ENCODE measurements at regions not wholly inside any gene's neighbourhood (a gene's known extent, or its start where the extent isn't known, plus 50 kb on each side); places are given as distances from the start of the nearest gene placed in this dataset.
"Not testable (repeated sequence)": the region's sequence is repeated elsewhere in the genome, so short reads cannot be mapped to it uniquely, and the experiment has no call there.

- no peak for DNase-seq
Measured at GRCh38 chr1:178609015-178609414, 96.1 kb downstream of the TEX35 start.

GRCh38 chr1:178610690-178611410 is 97.9 kb downstream of the TEX35 start:
- not testable (repeated sequence) for DNase-seq

DNA sequence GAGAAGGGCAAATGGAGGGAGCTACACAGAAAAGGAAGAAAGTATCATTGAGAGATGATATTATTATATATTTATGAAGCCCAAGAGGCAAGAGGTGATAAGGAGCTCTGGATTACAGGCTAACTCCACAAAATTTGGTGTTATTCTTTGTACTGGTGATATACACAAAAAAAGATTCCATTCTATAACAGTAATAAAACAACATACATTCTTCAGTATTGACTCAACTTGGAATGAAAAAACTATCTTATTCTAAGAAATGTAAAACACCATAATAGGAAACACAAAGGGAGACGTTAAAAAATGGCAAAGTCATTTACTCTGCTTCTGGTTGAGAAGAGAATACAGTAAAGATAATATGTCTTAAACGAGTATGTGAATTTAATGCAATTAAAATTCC is 99.4 kb downstream of the TEX35 start:
- no peak for DNase-seq

DNA sequence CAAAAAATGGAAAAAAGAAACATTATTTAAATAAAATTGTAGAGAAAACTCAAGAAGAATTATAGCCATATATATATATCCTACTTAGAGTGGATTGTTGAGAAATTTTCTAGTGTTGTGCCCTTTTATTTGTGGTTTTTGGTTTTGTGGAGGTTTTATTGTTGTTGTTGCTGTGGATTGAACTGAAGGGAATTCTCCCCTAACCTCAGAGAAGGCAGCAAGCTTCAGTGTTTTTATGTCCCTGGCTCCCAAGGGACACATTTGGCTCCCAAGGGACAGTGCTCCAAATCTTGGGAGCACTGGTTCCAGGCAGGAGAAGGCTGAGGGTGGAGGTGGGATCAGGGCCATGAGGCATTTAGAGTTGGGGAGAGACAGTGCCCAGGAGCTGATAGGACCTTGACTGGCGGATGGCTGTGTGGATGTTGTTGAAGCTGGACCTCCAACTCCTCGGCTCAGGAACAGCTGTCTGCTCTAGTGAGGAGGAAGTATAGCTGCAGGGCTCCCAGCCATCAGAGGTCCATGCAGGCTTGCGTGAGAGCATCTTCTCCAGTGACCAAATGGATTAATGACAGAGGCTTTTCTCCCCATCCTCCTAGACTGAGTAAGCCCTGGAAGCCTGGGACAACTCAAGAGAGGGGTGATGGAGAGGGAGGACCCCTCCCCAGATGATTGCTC is 100.5 kb downstream of the TEX35 start:
- no peak for DNase-seq

- DNase-seq: no peak
Measured at GRCh38 chr1:178614286-178614685, 101.4 kb downstream of the TEX35 start.

- no peak for DNase-seq
Measured at GRCh38 chr1:178619042-178619927, 105.8 kb upstream of the RALGPS2 start.

DNA sequence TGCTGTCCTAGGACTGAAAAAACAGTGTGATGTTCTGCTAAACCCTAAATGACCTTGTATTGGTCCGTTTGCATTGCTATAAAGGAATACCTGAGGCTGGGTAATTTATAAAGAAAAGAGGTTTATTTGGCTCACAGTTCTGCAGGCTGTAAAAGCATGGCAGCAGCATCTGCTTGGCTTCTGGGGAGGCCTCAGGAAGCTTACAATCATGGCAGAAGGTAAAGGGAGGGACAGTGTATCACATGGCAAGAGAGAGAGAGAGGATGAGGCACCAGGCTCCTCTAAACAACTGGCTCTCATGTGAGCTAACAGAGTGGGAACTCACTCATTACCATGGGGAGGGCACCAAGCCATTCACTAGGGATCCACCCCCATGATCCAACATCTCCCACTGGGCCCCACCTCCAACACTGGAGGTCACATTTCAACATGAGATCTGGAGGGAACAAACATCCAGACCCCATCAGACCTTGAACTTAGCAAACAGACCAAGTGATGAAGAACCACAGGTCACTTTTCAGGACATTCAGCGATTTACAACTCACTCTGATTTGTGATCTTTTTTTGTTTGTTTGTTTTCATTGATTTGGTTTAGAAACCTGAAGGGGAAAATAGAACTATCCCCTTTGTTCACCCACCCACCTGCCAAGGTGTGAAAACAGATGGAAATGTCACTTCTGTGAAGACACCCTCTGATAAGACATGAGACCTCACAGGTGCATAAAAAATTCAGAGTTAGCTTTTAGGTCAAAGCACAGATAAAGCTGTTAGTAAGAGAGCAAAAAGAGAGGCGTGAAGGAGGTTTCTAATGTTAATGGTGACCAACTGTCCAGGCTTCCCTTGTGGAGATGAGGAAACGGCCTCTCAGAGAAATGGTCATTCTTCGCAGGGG is 104.2 kb upstream of the RALGPS2 start:
- DNase-seq: no peak

GRCh38 chr1:178621822-178622221 is 103.2 kb upstream of the RALGPS2 start:
- DNase-seq: no peak

DNA sequence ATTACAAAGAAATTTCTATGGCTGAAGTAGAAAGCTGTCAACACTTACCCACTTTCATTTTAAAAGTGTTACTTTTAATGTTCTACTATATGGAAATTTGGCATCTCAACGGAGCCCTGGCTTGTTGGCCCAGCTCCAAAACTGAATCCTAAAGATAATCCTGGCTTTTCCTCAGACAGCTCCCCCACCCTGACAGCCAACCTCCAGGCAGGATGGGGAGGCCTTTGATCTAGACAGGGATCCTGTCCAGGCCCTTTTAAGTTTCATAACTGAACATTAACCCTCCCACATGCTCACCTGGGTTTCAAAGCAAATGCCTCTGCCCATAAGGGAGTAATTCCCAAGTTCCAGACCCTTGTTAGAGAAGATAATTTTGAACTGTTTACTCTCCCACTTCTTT is 99.3 kb upstream of the RALGPS2 start:
- no peak for DNase-seq

DNA sequence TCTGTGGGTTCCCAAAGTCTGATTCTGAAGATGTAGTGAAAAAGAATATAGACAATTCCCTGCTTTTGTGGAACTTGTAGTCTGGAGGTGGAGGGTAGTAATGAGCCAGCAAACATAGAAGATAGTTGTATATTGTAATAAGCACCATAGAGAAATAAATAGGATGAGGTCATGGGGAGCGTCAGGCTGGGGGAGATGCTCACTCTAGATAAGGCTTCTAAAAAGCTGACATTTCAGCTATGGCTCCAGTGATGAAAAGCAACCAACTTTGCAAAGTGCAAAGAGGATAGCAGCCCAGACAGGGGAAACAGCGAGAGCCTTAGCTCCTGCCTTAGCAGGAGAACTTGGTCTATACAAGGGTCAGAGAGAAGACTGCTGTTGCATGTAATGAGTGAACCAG is 98.0 kb upstream of the RALGPS2 start:
- no peak for DNase-seq

GRCh38 chr1:178628637-178629251 is 96.3 kb upstream of the RALGPS2 start:
- no peak for DNase-seq

- no peak for DNase-seq
Measured at GRCh38 chr1:178629252-178630154, 95.5 kb upstream of the RALGPS2 start.

GRCh38 chr1:178630417-178630816 is 94.6 kb upstream of the RALGPS2 start:
- no peak for DNase-seq

DNA sequence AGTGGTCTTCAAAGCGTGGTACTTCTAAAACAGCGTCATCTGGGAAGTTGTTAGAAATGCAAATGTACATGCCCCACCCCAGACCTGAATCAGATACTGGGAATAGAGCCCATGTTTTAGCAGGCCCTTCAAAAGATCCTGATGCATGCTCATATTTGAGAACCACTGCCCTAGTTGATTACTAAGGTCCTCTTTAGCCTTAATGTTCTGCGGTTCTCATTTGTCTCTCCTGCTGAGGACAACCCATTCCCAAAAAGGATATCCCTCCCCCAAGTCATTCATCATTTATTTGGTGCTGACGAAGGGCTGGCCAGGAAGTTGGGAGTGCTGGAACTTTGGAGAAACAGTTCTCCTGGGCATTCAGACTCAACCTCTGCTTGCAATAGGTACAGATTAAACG is 92.4 kb upstream of the RALGPS2 start:
- no peak for DNase-seq

DNA sequence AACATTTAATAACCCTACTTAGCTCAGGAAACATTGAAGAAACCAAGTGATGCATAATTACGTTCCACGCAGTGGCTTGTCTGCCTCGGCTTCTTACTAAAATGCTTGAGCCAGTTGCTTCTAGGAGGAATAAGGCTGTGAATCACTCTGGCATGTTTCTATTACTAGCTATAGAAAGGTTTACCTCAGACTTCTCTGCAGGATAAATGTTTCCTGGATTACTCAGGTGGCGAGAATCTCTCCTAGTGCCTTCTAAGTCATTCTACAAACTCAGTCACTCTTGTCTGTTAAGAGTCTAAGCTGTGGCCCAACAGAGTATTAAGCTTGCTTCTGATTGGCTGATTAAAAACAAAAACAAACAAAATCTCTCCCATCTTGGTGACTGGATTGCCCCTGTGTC is 92.0 kb upstream of the RALGPS2 start:
- DNase-seq: no peak

DNA sequence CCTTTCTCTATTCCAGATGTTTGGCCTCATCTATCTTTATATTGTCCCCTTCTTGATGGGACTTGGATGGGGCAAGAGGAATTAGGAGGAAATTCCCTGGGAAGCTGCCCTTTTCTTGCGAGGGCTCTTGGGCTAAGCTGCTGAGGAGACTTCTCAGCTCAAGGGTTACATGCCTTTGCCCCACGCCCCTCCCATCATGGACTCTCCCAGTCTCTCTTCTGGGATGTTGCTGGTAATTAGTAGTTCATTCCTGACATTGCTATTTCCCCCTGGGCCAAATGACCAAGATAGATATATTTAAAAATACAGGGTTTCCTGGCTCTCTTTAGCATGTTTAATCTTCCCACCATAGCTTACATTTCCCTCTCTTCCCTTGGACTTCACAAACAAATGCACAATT is 90.6 kb upstream of the RALGPS2 start:
- no peak for DNase-seq

- no peak for DNase-seq
Measured at GRCh38 chr1:178637841-178638240, 87.2 kb upstream of the RALGPS2 start.

GRCh38 chr1:178639326-178639725 is 85.7 kb upstream of the RALGPS2 start:
- no peak for DNase-seq

- DNase-seq: no peak
Measured at GRCh38 chr1:178642282-178642681, 82.8 kb upstream of the RALGPS2 start.

DNA sequence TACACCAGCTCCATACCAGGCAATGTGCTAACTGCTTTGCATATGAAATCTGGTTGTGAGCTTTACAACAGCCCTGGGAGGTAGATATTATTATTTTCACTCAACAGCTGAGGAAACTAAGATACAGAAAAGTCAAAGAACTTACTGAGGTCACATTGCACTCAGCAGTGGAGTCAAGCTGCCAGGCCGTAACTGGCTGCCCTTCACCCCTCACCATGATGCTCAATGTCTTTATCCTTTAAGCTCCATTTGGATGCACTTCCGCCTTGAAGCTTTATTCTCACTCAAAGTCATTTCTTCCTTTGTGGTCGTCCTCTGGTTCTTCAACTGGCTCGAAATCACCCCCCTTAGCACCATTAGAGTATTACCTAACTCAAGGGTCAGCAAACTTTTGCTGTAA is 81.7 kb upstream of the RALGPS2 start:
- DNase-seq: no peak

DNA sequence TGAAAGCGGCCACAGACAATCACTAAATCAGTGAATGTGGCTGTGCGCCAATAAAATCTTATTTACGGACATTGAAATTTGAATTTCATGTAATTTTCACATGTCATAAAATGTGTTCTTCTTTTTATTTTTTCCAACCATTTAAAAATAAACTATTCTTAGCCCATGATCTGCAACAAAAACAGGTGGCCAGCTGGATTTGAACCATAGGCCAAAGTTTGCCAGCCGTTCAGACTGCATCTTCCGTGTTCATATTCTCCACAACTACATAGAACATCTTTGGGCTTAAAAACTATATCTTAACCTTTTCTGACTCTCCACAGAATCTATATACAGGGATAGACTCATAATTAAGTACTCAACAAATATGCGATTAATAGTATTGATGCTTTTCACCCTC is 81.2 kb upstream of the RALGPS2 start:
- no peak for DNase-seq
